ENCODE measurements at regions not wholly inside any gene's neighbourhood (a gene's known extent, or its start where the extent isn't known, plus 50 kb on each side); places are given as distances from the start of the nearest gene placed in this dataset.
"Not testable (repeated sequence)": the region's sequence is repeated elsewhere in the genome, so short reads cannot be mapped to it uniquely, and the experiment has no call there.

DNA sequence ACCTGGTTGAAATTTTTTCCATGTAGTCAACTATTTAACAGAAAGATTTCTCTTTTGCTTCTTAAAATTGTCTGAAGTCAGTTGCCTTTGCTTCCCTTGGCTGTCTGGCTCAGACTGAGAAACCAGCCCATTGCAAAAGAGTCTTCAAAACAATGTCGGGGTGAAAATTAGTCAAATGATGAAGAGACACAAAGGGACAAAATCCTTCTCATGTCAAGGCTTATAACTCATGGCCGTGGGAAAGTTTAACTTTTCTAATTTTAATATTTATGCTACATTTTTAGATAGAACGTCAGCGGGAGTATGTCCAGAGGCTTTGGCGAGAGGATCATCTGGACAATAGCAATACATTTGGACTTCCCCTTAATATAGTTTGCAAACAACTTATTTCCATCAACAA, 127.2 kb downstream of the CD164 start:
- no peak for DNase-seq (ENCODE audit: low spot score)

DNA sequence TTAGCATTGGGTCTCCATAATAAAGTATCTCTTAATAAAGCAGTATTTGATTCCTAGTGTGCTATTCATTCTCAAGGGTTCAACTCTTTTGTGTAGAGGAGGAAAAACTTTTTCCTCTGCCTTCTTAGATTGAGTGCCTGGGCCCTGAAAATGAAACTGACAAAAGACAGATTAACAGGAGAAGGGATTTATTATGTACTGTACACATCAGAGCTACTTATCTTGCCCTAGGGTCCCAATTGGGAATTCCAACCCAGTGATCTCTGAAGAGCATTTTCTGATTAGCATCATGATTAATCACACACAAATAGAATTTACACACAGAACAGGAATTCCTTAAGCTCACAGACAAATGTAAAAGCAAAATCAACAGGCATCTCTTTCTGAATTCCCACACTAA, 128.9 kb downstream of the CD164 start:
- DNase-seq (ENCODE audit: low spot score) = no peak

DNA sequence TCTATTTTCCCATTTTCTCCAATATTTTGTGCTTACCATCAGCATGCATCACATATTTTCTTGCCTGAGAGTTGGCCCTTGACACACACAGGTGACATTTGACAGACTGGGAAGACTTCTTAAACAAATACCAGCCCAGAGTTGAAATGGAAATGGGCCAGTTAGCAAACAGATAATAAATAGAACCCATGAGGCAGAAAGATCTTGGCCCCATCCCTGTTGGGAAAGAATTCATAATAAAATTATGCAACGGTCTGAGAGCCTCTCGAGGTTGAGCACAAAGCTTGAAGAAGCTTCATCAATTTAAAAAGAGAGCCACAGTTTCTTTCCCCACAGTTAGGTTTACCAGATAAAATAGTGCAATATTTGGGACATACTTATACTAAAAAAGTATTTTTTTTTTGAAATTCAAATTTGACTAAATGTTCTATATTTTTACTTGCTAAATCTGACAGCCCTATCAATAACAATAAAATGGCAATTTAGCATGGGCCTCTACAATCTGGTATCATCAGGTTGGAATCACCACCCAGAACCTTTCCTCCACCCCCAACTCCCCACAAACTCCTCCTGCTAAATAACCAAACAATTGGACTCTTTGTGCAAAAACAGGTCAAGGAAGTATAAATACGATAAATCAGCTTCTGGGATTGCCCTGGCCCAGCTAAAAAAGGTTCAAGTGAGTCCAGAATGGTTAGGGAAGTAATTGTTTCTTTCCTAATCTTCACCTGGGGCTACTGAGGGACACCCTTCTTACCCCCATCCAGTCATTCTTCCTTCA, 129.8 kb downstream of the CD164 start:
- DNase-seq (ENCODE audit: low spot score) = peak; percentile 59

DNA sequence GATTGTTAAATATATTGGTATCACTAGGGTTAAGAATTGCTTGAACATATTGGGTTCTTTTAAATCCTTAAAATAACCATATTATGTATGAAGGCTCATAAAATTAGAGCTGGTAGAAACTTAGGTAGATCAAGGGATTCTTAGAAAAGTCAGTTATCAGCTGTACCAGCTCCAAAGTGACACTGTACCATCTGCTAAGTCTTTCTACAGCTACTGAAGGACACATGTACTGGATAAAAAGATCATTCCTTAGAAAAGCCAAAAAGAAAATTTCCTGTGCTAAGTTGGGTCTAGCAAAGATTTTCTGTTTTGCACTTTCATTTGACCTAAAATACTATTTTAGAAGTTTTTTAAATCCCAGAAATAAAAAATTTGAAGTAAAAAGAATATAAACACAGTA, 130.4 kb downstream of the CD164 start:
- no peak for DNase-seq (ENCODE audit: low spot score)

DNA sequence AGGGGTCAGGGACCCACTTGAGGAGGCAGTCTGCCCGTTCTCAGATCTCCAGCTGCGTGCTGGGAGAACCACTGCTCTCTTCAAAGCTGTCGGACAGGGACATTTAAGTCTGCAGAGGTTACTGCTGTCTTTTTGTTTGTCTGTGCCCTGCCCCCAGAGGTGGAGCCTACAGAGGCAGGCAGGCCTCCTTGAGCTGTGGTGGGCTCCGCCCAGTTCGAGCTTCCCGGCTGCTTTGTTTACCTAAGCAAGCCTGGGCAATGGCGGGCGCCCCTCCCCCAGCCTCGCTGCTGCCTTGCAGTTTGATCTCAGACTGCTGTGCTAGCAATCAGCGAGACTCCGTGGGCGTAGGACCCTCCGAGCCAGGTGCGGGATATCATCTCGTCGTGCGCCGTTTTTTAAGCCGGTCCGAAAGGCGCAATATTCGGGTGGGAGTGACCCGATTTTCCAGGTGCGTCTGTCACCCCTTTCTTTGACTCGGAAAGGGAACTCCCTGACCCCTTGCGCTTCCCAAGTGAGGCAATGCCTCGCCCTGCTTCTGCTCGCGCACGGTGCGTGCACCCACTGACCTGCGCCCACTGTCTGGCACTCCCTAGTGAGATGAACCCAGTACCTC, 131.6 kb downstream of the CD164 start:
- DNase-seq (ENCODE audit: low spot score) = not testable (repeated sequence)

DNA sequence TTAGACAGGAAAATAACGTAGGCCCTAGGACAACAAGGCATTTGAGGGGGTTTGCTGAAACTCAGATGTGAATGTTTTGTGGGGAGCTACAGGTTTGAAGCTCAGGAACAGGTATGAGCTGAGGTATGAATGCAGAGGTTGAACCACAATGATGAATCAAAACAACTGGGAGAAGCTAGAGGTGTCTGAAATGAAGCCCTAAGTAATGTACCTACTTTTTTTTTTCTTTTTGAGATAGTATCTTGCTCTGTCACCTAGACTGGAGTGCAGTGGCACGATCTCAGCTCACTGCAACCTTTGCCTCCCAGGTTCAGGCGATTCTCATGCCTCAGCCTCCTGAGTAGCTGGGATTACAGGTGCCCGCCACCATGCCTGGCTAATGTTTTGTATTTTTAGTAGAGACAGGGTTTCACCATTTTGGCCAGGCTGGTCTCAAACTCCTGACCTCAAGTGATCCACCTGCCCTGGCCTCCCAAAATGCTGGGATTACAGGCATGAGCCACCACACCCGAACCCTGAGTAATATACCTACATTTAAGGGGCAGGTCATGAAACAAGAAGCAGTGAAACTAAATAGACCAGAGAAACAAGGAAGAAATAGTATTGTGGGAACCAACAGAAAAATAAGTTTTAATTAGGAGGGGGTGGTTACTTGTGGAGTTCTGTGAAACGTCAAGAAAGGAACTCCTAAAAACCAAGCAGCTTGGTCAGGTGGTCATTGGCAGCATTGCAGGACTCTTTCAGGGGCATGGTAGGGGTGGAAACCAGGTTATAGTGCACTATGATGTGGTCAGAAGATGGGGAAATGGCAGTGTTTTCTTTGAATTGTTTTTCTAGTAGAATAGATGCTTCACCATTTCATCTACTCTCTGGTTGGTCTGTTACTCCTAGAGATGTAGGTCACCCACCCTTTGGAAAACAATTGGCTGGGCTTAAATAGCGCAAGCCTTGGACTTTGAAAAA, 138.1 kb downstream of the CD164 start:
- DNase-seq (ENCODE audit: low spot score) = no peak

DNA sequence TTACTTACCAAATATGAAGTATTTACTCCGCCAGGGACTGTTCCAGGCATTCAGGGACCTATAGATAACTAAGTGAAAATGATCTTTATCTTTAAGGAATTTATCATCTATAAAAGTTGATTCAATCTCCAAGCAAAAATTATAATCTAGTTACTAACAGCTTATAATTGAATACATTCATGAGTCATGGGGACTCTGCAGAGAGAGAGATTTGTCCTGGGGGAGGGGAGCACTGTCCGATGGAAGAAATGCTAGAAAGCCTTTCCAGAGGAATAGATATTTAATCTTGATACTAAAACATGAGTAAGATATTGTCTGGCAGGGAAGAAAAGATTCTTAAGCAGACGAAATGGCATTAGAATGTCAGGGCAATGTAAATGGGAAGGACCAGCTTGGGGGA, 139.3 kb downstream of the CD164 start:
- no peak for DNase-seq (ENCODE audit: low spot score)

DNA sequence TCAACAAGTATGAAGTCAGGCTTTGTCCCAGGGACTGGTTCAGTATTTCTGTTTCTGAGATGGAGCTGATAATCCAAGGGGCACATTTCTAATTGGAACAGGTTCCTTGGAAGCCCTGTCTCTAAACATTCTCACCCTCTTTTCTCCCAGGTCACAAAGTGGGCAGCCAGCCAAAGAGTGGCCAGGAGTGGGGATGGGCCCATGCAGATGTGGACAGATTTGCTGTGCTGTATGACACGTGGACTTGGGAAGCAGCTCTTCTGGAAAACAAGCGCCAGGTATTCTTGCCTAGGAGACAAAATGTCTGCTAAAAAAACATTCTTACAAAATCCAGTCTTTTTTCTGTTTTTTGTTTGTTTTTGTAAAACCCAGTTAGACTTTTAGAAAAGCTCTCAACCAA, 140.2 kb downstream of the CD164 start:
- no peak for DNase-seq (ENCODE audit: low spot score)

DNA sequence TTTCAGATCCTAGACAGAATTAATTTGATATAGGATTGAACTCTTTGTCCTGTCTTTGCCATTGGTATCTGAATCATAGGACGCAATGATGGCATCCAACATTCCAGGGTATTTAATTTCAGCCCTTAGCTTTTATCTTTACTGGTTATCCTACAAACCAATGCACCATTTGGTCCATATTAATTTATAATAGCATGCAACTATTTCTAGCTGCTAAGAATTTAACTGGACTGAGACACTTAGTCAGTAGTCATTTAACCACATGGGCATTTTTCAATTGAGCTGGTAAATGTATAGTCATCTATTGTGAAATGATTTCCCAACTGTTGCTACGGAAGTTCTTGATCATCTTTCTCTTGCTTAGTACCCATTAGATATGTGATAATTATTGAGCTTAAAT, 141.1 kb downstream of the CD164 start:
- DNase-seq (ENCODE audit: low spot score) = no peak

DNA sequence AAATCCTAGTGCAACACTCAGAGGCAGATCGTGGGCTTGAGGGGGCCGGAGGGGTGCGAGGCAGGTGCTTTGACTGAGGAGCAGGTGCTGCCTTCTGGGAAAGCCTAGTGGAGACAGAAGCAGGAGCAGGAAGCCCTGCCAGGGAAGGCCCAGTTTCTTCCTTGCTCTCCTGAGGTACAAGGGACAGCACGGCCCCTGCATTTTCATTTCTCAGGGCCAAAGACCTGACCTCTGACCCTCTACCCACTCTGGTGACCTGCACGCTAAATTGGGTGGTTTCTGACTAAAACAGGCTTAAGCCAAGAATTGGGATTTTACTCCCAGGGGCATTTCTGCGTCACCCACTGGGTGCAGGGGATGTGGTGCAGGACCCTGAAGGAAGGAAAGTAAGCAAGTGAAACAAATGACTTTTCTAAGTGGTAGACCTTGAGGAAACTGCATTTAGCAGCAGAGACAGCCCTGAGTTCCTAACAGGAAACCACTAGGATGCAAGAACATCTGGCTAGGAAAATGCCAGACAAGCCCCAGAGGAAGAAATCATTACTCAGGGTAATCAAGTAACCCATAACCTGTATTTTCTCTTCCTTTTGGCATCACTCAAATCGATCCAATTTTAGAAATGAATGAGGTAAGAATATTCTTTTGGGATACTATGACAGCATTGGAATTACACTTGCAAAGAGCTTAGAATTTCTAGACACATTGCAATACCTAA, 141.7 kb downstream of the CD164 start:
- DNase-seq (ENCODE audit: low spot score) = no peak

DNA sequence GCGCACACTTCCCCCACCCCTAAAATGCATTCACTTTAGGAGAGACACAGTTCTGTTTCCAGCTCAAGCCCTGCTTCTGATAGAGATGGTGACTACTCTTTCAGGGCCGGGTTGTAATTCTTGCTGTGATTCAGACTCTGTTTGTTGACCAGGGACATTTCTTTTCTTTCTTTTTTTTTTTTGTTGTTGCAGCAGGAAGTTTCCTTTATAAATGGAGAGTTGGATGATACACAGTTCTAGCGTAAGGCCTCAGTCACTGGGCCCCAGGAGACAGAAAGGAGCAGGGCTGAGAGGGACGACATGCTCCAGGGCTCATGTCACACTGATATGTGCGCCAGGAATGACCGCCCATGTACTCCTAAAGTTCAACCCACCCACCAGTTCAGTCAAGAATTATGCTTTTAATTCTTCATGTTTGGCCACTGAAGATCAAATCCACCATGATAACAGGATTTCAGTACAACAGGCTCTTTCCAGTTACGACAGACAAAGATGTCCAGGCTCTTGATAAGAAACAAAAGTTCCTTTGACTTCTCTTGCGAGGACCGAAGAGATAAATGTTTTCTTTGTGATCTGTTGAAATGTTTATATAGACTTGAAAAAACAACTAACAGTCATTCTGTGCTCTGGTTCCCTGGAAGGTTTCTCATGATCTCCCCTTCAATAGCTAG, 142.5 kb downstream of the CD164 start:
- no peak for DNase-seq (ENCODE audit: low spot score)

DNA sequence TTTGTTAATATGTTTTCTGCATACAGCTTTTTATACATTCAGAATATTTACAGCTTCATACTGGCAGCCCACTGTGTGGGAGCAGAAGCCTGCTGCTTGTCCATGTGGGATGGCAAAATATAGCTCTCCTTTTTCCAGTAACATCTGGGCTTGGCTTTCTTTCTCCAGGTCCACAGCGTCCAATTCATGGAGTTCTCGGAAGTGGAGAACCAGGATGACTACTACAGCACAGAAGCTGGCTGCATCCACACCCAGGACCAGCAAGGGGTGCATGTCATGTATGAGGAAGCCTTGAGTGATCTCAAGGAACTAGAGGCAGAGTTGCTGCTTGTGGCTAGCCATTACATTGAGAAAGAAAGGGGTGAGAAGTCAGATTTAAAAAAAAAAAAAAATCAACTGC, 143.1 kb downstream of the CD164 start:
- no peak for DNase-seq (ENCODE audit: low spot score)

DNA sequence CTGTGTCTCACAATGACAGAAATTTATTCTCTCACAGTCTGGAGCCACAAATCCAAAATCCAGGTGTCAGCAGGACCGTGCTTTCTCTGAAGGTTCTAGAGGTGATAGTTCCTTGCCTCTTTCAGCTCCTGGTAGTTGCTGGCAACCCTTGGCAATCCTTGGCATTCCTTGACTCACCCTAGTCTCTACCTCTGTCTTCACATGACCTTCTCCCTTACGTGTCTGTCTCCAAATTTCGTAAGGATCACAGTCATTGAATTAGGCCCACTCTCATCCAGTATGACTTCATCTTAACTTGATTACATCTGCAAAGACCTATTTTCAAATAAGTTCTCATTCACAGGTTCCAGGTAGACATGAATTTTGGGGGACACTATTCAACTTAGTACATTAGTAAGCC, 143.1 kb downstream of the CEP57L1 start:
- no peak for DNase-seq (ENCODE audit: low spot score)

DNA sequence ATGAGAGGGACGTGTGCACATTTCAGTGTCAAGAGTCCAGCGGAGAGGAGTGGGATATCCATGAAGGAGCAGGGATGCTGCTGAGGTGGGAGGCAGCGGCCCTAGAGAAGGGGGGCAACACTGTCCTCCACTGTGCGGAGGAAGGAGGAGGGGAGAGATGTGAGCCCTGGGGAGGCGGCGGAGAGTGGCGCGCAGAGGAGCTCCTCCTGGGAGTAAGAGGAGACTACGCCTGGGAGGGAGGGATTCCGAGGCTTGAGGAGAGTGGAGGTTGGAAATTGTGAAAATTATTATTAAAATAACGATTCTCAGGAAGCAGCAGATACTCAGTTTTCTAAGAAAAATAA, 142.7 kb downstream of the CEP57L1 start:
- no peak for DNase-seq (ENCODE audit: low spot score)

DNA sequence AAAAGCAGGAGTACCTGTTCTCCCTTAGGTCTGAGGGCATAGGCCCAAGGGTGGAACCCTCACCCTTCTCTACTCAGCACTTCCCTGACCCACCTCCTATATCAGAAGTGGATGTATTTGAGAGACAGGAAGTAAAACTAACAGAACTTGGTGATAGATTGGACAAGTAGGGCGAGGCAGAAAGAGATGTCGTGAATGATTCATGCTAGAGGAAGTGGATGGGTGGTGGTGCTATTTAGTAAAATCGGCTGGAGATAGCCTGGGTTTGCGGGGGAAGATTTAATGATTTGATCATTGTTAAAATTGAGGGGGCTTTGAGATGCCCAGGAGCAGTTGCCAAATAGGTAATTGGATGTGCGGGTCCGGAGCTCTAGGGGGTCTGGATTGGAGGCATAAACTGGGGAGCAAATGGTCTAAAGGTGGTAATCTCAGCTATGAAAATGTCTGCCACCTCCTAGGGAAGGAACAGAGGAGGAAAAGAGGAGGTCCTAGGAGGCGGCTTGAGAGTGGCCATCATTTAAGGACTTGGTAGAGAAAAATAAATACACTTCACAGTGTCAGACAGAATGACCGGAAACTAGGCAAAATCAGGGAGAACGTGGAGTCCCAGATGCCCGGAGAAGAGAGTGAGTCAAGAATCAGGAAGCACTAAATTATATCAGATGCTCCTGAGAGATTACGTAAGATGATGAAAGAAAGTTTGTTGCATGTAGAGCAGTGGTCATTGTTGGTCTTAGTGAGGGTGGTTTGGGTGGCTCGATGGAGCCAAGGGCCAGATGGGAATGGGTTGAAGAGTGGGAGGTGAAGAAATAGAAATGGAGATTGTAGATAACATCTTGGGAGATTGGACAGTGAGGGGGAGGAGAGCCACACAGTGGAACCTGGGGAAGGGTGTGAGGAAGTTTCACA, 142.0 kb downstream of the CEP57L1 start:
- peak; percentile 52 for DNase-seq (ENCODE audit: low spot score)

DNA sequence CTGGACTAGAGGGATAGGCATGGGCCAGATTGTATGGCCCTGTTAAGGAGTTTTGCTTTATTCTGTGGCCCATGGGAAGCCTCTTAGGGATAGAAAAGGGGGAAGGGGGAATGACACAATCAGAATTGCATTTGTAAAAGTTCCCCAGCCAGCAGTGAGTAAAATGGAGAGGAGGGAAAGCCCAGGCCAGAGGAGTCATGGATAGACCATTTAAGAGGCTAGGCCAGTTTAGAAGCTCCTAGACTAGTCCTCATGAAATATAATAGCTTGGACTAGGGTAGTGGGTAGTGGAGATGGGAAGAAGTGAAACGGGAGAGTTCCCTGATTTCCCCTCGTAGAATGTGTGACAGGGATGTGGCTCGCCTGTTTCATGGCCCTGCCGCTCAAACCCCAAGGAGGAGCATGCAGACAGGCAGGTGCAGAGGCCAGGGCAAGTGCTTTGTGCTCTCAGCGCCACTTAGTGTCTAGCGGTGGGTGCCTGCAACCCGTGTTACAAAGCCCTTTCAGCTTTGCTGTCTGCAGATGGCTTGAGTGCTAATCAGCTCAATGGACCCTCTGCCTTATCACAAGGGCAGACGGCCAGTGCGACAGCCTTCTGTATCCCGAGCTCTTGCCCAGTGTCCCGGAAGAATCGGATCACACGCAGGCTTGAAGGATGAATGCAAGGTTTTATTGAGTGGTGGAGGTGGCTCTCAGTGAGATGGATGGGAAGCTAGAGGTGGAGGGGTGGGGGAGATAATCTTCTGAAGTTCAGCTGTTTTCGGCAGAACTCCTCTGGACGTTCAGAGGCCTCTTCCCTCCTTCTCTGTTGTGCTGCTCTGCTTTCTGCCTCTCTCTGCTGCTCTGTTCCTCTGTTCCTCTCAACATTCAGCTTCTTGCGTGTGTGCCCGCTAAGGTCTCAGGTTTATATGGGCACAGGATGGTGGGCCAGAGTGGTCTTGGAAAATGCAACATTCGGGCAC, 141.1 kb downstream of the CEP57L1 start:
- DNase-seq (ENCODE audit: low spot score) = peak; percentile 40

DNA sequence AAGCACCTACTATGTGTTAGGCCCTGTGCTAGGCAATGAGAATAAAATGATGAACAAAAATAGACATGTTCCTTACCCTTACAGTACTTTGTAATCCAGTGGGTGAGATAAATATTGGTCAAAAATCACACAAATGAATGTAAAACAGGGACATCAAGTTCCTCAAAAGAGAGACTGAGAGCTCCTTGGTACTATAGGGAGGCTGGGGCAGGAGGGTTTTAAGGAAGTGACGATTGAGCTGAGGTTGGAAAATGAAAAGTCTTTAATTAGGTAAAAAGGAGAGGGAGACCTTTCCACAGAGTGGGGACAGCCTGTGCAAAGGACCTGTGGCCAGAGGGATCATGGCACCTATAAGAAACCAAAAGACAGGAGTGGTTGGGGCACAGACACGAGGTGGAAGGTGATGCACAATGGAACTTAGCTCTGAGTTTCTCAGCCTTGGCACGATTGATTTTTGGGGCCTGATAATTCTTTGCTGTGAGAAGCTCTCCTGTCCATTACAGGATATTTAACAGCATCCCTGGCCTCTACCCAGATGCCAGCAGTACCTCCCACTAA, 140.3 kb downstream of the CEP57L1 start:
- no peak for DNase-seq (ENCODE audit: low spot score)

DNA sequence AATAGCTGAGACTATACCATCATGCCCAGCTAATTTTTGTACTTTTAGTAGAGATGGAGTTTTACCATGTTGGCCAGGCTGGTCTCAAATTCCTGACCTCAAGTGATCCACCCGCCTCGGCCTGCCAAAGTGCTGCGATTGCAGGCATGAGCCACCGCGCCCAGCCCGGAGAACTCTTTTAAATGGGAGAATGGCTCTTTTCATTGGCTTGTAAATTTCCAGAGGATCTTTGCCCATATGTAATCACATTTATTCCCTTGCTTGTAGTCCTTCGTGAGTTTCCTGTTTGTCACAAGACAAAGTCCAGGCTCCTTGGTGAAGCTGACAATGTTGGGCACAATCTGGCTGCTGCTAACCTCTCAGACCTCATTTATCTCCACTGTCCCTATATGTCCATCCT, 135.1 kb downstream of the CEP57L1 start:
- peak; percentile 50 for DNase-seq (ENCODE audit: low spot score)

DNA sequence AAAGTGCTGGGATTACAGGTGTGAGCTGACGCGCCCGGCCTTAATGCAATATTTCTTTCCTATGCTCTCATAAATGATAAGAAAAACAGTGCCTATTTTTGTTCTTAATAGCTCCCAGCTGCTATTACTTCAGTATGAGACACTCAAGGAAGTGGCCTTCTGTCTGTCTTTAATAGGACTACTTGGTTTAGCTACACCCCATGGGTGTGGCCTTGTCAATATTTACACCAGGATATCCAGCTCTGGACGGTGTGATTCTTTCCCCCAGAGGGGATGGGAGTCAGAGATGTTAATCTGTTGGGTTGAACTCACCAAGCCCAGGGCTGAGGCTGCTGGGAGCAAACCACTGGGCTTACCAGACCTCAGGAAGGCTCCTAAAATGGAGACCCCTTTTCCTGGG, 134.2 kb downstream of the CEP57L1 start:
- peak; percentile 90 for DNase-seq (ENCODE audit: low spot score)

Measured in HT-29 (cell line).